GM19043 (cell line): ENCODE measurements at regions not wholly inside any gene's neighbourhood (a gene's known extent, or its start where the extent isn't known, plus 50 kb on each side); places are given as distances from the start of the nearest gene placed in this dataset.
"Not testable (repeated sequence)": the region's sequence is repeated elsewhere in the genome, so short reads cannot be mapped to it uniquely, and the experiment has no call there.

Experiments used
- ATAC-seq: cut with Tn5 transposase; IDR thresholded peaks from one replicate; pipeline ENCODE4 v1.9.1; 2021; ENCODE audit warnings: low read depth; ENCODE audit not compliant: unreplicated experiment

GRCh38 chr1:187931776-187932175 is 1103.0 kb downstream of the PLA2G4A start:
- no peak for ATAC-seq

DNA sequence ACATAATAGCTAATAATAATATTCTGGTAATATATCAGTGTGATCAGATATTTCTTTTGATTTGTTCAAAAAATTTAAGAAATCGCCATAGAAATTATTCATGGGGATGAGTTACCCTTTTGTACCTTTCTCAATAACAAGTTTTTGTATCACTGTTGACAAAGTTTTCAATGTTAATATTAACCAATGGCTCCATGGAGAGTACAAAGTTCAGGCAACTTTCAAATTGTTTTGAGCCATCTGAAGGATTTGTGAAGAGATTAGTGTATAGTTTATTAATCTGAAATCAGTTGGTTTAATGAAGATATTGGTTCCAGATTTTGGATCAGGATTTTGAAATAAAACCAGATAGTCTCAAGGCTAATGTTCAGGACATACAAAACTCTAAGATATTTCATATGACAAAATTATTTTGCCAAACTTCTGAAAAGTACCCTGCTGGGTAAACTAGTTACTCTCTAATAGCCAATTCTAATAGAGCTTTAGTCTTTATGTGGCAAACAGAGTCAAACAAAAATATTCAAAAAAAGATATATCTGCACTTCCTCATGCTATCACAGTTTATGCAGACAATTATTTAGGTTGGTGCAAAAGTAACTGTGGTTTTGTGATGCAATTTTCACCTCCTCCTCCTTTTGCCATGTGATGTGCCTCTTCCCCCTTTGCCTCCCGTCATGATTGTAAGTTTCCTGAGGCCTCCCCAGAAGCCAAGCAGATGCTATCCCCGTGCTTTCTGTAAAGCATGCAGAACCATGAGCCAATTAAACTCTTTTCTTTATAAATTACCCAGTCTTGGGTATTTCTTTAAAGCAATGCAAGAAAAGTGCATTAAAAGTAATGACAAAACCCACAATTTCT is 1105.0 kb downstream of the PLA2G4A start:
- ATAC-seq, result no peak

DNA sequence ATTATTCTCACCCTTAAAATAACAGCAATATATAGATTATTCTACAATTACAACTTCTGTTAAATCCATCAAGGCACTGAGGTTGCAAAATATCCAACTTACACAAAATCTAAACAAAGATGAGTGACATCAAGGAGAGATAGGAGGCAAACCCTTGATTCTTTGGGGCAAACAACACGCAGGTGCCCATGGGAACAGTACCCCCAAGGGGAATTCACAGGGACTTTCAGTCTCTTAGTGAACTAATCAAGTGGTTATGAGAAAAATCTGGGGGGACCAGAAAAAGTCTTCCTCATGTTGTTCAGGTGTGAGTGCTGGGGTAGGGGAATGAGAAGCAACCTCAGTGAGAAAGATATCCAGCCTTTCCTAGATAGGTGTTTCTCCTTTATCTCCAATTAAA is 1107.9 kb downstream of the PLA2G4A start:
- no peak for ATAC-seq

GRCh38 chr1:187938092-187938491 is 1109.3 kb downstream of the PLA2G4A start:
- ATAC-seq, result no peak

- no peak for ATAC-seq
Measured at GRCh38 chr1:187942986-187943385, 1114.2 kb downstream of the PLA2G4A start.

GRCh38 chr1:187943606-187944403 is 1115.1 kb downstream of the PLA2G4A start:
- no peak for ATAC-seq

- not testable (repeated sequence) for ATAC-seq
Measured at GRCh38 chr1:187946661-187947060, 1117.9 kb downstream of the PLA2G4A start.

DNA sequence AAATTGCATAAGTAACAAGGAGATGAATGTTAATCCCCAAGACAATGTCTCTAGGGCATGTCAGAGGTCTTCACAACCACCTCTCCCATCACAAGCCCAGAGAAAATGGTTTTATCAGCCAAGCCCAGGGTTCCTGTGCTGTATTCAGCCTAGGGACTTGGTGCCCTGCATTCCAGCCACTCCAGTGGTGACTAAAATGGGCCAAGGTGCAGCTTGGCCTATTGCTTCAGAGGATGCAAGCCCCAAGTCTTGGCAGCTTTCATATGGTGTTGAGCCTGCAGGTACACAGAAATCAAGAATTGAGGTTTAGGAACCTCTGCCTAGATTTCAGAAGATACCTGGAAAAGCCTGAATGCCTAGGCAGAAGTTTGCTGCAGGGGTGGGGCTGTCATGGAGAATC is 1118.6 kb downstream of the PLA2G4A start:
- ATAC-seq, result no peak

- no peak for ATAC-seq
Measured at GRCh38 chr1:187948170-187948794, 1119.5 kb downstream of the PLA2G4A start.

DNA sequence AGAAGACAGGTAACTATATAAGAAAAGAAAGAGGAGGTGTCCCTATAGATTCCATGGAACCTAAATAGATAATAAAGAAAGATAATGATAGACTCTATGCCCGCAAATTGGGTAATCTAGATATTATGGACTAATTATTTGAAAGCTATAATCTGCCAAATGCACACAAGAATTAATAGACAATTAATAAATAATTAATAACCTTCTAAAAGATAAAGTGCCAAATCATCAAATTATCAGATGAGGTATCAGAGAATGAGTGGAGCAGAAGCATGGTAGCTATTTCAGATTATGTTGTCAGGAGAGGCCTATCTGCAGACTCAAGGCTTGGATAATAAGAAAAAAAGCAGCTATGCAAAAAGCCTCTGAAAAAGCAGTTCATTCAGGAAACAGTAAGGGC is 1120.8 kb downstream of the PLA2G4A start:
- ATAC-seq, result no peak

DNA sequence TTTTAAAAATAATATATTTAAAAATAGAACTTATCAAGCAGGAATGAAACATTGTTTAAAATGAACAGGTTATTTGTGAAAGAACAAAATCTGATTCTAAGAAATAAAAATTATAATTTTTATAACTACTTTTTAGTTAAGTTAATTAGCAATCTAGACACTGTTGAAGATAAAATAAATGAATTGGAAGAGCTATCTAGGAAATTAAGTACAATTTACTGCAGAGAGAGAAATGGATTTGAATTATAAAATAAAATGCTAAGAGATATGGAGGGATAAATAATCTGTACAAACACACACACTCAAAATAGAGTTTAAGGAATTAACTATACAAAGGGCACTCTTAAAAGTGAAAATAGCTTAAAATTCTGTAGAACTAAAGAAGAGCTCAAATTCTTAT is 1123.1 kb downstream of the PLA2G4A start:
- ATAC-seq, result no peak

GRCh38 chr1:187952446-187952845 is 1123.7 kb downstream of the PLA2G4A start:
- no peak for ATAC-seq

DNA sequence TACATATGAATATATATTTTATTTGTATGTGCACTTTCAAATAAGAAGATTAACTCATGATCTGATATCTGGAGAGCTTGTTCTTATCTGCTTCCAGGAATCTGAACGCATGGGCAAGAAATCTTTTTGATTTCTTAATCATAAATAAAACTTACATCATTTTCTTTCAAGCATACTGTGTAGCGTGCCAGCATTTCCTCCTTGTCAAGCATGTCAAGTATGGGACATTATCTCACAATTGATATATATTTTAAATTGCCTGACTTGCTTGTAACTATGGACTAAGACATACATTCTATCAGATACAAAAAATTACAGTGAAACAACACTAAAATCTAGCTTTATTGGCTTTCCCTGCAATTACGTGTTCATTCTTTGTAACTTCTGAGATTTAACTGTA is 1128.2 kb downstream of the PLA2G4A start:
- ATAC-seq, result no peak

DNA sequence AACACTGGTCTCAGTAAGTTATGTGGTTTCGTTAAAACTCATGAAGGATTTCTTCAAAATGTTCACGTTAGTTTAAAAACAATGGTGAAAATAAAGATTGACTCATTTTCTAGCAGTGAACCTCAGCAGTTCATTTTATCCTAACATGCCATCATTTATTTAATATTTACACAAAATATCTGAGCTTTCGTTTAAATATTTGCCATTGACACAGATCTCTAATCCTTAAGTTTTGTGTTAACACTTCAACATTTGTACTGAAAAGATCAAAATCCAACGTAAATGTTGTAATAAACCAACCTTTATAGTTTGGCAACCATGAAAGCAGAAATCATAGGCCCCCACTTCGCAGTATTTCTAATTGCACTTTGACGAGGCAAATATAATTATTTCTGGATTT is 1129.5 kb downstream of the PLA2G4A start:
- ATAC-seq, result no peak

- ATAC-seq, result no peak
Measured at GRCh38 chr1:187959062-187959461, 1130.3 kb downstream of the PLA2G4A start.

- no peak for ATAC-seq
Measured at GRCh38 chr1:187960125-187960638, 1131.4 kb downstream of the PLA2G4A start.

GRCh38 chr1:187961895-187962294 is 1133.1 kb downstream of the PLA2G4A start:
- no peak for ATAC-seq

GRCh38 chr1:187971851-187972250 is 1143.1 kb downstream of the PLA2G4A start:
- no peak for ATAC-seq

GRCh38 chr1:187977298-187977697 is 1148.5 kb downstream of the PLA2G4A start:
- no peak for ATAC-seq

DNA sequence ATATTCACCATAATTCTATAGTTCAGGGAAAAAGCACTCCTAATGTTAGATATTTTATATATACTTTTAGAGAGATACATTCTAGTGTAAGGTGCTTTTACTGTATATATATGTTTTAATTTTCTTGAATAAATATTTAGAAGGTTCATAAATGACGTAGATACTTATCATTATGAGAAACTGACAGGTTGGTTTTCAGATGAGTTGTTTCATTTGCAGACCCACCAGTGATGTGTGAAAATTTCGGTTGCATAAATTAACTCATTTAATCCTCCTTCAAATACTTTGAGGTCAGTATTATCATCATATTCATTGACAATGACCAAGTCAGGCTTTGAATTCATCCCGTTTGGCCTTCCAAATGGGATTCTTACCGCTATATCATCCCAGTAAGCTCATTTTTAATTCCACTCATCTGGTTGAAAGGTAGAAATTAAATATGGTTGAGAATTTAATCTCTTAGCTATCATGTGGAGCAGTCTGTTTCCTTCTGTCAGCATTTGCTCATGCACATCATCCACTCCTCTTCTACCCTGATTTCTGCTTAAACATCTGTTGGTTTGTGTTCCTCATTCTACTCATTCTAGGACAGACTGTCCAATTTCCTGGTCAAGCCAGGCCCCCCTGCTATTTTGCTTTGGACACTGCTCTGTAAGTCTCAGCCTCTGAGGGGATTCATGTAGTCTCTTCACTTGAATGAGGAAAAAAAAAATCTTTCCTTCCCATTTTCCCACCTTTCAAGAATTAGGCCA is 1156.6 kb downstream of the PLA2G4A start:
- peak; percentile 43 for ATAC-seq
